Body of pancreas (tissue), 4 donors: ENCODE measurements at regions not wholly inside any gene's neighbourhood (a gene's known extent, or its start where the extent isn't known, plus 50 kb on each side); places are given as distances from the start of the nearest gene placed in this dataset.

ENCODE experiments used
- ATAC-seq: fragments of 150-250 bp; one replicate; pipeline ENCODE4 v1.9.1; 2016
- DNase-seq, 4 donors: peaks; one replicate each; pipeline ENCODE4 v3.0.0-alpha.2; 2019
- H3K27ac ChIP-seq, 4 donors: fragments of 200-600 bp; sonication (generic); 1 replicate in 3 of 4; 2 replicates in 1 of 4; pipeline versions ENCODE4 v1.5.1 to v1.6.1; 2016 to 2019; ENCODE audit warnings: mild to moderate bottlenecking in 1 of 4, mixed read lengths in 1 of 4, moderate library complexity in 1 of 4
- H3K27me3 ChIP-seq, 2 donors: fragments of 200-600 bp; sonication (generic); one replicate each; pipeline ENCODE4 v1.6.0; 2016; ENCODE audit warnings: mild to moderate bottlenecking in 1 of 2
- H3K36me3 ChIP-seq, 2 donors: fragments of 200-600 bp; sonication (generic); replicated peaks in 1 of 2; 2 replicates each; pipeline ENCODE4 v1.5.1; 2016; ENCODE audit warnings: low read depth in 2 of 2; ENCODE audit not compliant: insufficient read depth in 1 of 2
- H3K4me1 ChIP-seq: fragments of 200-600 bp; sonication (generic); one replicate; pipeline ENCODE4 v1.6.0; 2016
- H3K4me3 ChIP-seq, 2 donors: fragments of 200-600 bp; sonication (generic); 1 replicate in 1 of 2; 2 replicates in 1 of 2; pipeline ENCODE4 v1.5.1; 2016 to 2019
- H3K9me3 ChIP-seq, 3 donors: fragments of 200-600 bp; sonication (generic); 1 replicate in 2 of 3; 2 replicates in 1 of 3; pipeline ENCODE4 v1.5.1; 2016
- CTCF ChIP-seq, 7 experiments: fragments of 450-650 bp in 4 of 7; fragments of 200-600 bp in 3 of 7; sonication (generic) in 3 of 7; IDR thresholded peaks; one replicate each; pipeline ENCODE4 v1.5.1; 2016 to 2019; ENCODE audit warnings: antibody characterized with exemption in 7 of 7
- POLR2A ChIP-seq, 3 donors: fragments of 450-650 bp; IDR thresholded peaks; one replicate each; pipeline ENCODE4 v1.6.1; 2016; ENCODE audit warnings: antibody characterized with exemption in 3 of 3, mild to moderate bottlenecking in 2 of 3
- WGBS, 2 donors: methylation state at CpG; one replicate each; pipeline ENCODE4 v1.1.5; 2017; 5-methylcytosine and 5-hydroxymethylcytosine counted together
- intact Hi-C: fragments of 100-400 bp; cut with DNase I; formaldehyde crosslinking; loops from one replicate; pipeline ENCODE4 v1.15.1; 2023

DNA sequence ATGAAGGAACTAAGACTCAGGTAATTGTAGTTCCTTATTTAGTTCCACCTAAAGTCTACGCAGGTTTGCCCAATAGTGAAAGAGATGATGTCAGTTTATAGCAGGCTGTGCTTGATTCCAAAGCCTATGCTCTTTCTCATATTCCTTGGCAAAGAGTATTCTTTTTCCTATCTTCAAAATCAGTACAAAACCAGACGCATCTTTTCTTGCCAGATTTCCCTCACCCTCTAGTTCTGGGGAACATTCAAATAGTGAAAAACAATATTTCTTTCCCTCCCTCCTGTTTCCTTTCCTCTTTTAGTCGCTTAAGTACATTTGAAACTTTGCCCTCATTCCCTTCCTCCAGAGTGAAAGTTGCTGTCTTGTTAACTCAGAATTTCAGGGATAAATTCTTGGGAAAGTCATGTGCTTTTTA is 134.6 kb upstream of the PDZRN3 start:
- 72 to 73% methylated on average over 3 of the region's 3 CpGs for WGBS, 2 donors
- H3K4me1 ChIP-seq, result no peaks in the 10 kb centered on the region
- TF ChIP-seq CTCF (IDR thresholded peaks at IDR 0.05) (no peak), POLR2A (IDR thresholded peaks at IDR 0.05) (no peak)
- no peaks in the 10 kb centered on the region for H3K9me3 ChIP-seq
- no peak for DNase-seq
- ATAC-seq, result no peak
- no peak overlapping the region for H3K27ac ChIP-seq
- H3K27me3 ChIP-seq, result no peaks in the 10 kb centered on the region
- H3K36me3 ChIP-seq, result no peaks in the 10 kb centered on the region
- H3K4me3 ChIP-seq, result no peak overlapping the region
- intact Hi-C loops, result no loop called here

DNA sequence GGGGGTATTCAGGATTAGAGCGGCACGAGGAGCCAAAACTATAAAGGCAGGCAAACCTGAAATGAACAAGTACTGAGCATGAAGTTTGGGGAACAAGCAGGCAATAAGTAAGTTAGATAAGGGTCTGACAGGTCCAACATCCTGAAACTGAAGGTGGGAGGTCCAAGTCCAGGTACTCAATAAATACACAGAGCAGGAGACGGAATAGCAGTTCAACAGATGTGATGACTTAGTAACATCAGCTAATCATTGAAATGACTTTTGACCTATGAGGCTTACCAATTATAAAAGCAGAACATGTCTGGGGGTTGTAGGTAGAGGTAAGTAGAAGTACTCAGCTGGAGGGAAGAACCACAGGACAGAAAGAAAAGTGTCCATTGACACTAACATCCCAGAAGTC is 132.8 kb upstream of the PDZRN3 start:
- Histone ChIP-seq H3K27me3 (no peaks in the 10 kb centered on the region), H3K9me3 (no peaks in the 10 kb centered on the region), H3K4me3 (no peak overlapping the region), H3K27ac (no peak overlapping the region), H3K4me1 (no peaks in the 10 kb centered on the region), H3K36me3 (no peaks in the 10 kb centered on the region)
- ATAC-seq (no peak), DNase-seq (no peak)
- WGBS, 2 donors, result 71 to 85% methylated on average over 3 of the region's 3 CpGs
- TF ChIP-seq CTCF (IDR thresholded peaks at IDR 0.05) (no peak), POLR2A (IDR thresholded peaks at IDR 0.05) (no peak)
- intact Hi-C loops, result no loop called here

DNA sequence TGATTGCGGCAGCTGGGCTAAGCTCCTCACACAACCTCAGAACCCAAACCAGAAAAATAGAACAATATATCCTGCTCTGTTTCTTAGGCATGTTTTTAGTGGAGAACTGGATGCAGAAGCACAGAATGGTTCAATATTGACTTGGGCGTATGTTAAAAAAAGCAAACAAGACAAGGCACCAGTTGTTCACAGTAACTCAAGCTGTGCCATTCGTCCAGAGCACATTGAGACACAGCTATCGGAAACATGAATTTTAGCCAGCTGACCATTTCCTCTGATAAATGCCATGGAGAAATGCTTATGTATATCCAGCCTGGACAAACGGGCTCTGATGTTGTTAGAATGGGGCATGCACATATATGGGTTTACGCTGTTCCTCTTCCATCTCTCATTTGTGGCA is 129.2 kb upstream of the PDZRN3 start:
- no peaks in the 10 kb centered on the region for H3K27me3 ChIP-seq
- no peak for DNase-seq
- no peaks in the 10 kb centered on the region for H3K4me1 ChIP-seq
- ATAC-seq, result no peak
- no peak overlapping the region for H3K27ac ChIP-seq
- TF ChIP-seq POLR2A (IDR thresholded peaks at IDR 0.05) (no peak), CTCF (IDR thresholded peaks at IDR 0.05) (no peak)
- intact Hi-C loops, result no loop called here
- 55 to 56% methylated on average over 6 of the region's 6 CpGs for WGBS, 2 donors
- H3K9me3 ChIP-seq, result no peaks in the 10 kb centered on the region
- no peak overlapping the region for H3K4me3 ChIP-seq
- no peaks in the 10 kb centered on the region for H3K36me3 ChIP-seq

GRCh38 chr3:73752338-73752737 is 127.6 kb upstream of the PDZRN3 start:
- intact Hi-C loops, result no loop called here
- 80 to 87% methylated on average over 5 of the region's 5 CpGs for WGBS, 2 donors
- no peak for TF ChIP-seq CTCF (IDR thresholded peaks at IDR 0.05)
- TF ChIP-seq POLR2A (IDR thresholded peaks at IDR 0.05), result no peak

DNA sequence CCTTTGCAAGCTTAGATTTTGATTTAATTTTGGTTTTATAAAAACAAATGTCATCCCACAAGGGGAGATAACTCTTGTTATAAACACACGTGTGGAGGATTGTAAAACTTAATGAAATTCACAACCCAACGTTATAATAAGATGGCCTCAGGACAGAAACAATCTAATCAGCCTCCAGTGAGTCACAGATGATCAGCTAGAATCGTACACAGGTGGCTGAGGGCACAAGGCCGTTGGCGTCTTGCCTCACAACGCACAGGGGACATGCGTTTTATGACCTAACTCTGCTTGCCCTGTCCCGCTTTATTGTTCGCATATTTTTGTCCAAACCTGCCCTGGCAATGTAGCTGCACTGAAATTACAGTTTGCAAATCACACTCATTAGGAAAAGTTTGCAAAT is 121.9 kb upstream of the PDZRN3 start:
- DNase-seq, result no peak
- H3K4me1 ChIP-seq, result no peaks in the 10 kb centered on the region
- no peak overlapping the region for H3K27ac ChIP-seq
- WGBS, 2 donors, result 76 to 77% methylated on average over 9 of the region's 9 CpGs
- H3K27me3 ChIP-seq, result no peaks in the 10 kb centered on the region
- no peaks in the 10 kb centered on the region for H3K9me3 ChIP-seq
- no peaks in the 10 kb centered on the region for H3K36me3 ChIP-seq
- intact Hi-C loops, result no loop called here
- ATAC-seq, result no peak
- TF ChIP-seq POLR2A (IDR thresholded peaks at IDR 0.05), result no peak
- TF ChIP-seq CTCF (IDR thresholded peaks at IDR 0.05), result no peak
- H3K4me3 ChIP-seq, result no peak overlapping the region

More at GRCh38 chr3:73752338-73752737, 127.6 kb upstream of the PDZRN3 start:
- Histone ChIP-seq H3K36me3 (no peaks in the 10 kb centered on the region), H3K27ac (no peak overlapping the region), H3K4me3 (no peak overlapping the region), H3K9me3 (no peaks in the 10 kb centered on the region), H3K4me1 (no peaks in the 10 kb centered on the region), H3K27me3 (no peaks in the 10 kb centered on the region)
- no peak for DNase-seq
- ATAC-seq, result no peak
